K562 (cell line): ENCODE measurements at regions not wholly inside any gene's neighbourhood (a gene's known extent, or its start where the extent isn't known, plus 50 kb on each side); places are given as distances from the start of the nearest gene placed in this dataset.

Experiments used
- ATAC-seq: fragments of 200-7000 bp; cut with Tn5 transposase; 3 replicates; pipeline ENCODE4 v1.9.1; 2020; ENCODE audit warnings: moderate library complexity
- BruUV-seq: library from RNA; stranded (reverse); fragments of 400-500 nt; replicated peaks from 2 replicates; lab custom pipeline; 2021; lab: Mats Ljungman, UMichigan
- CTCF ChIA-PET: fragments of 300-600 bp; formaldehyde crosslinking; extraction: SDS; loops from one replicate; lab custom pipeline; 2021; ENCODE audit warnings: low intra/inter-chr PET ratio; lab: Yijun Ruan, JAX
- POLR2A ChIA-PET: fragments of 300-600, 350-650 bp; sonication (Branson Sonifier 250); formaldehyde crosslinking; extraction: SDS; loops from one replicate; lab custom pipeline; 2021; ENCODE audit warnings: antibody characterized with exemption, inconsistent platforms; lab: Yijun Ruan, JAX
- DNase-seq, 4 experiments: peaks; one replicate each; pipeline versions ENCODE4 v3.0.0 to v3.0.0-alpha.2; 2011 to 2018; ENCODE audit warnings: low spot score in 3 of 4, mixed read lengths in 3 of 4; ENCODE audit errors: extremely low read depth in 1 of 4
- FAIRE-seq: peaks from 2 replicates; lab custom pipeline; 2011; peaks lifted over from hg19 to GRCh38; lab: Jason Lieb, UNC
- H2AFZ ChIP-seq: 2 replicates; pipeline ENCODE4 v1.6.0; 2011; ENCODE audit warnings: low read depth, low read length, control low read depth, inconsistent platforms
- H3K27ac ChIP-seq: fragments of 200-600 bp; 3 replicates; pipeline ENCODE4 v1.8.0; 2011; ENCODE audit warnings: low read depth, mild to moderate bottlenecking, control low read depth, inconsistent platforms, low read length, moderate library complexity, mixed read lengths; ENCODE audit errors: extremely low read depth
- H3K27me3 ChIP-seq, 2 experiments: fragments of 300-600 bp in 1 of 2; 2 replicates in 1 of 2; 3 replicates in 1 of 2; pipeline versions ENCODE4 v1.6.0 to v1.8.0; 2011; ENCODE audit warnings: inconsistent platforms in 2 of 2, low read length in 2 of 2, mild to moderate bottlenecking in 1 of 2, mixed read lengths in 1 of 2, moderate library complexity in 1 of 2; ENCODE audit not compliant: control insufficient read depth in 2 of 2, insufficient read depth in 2 of 2
- H3K36me3 ChIP-seq: fragments of 300-600 bp; 3 replicates; pipeline ENCODE4 v1.8.0; 2011; ENCODE audit warnings: mild to moderate bottlenecking, low read length, inconsistent platforms; ENCODE audit not compliant: control insufficient read depth, insufficient read depth
- H3K4me1 ChIP-seq, 2 experiments: fragments of 200-600 bp in 1 of 2; replicated peaks in 1 of 2; 2 replicates in 1 of 2; 3 replicates in 1 of 2; pipeline versions ENCODE4 v1.5.1 to v1.8.0; 2011; ENCODE audit warnings: inconsistent platforms in 2 of 2, low read length in 2 of 2, mild to moderate bottlenecking in 1 of 2, mixed read lengths in 1 of 2, moderate library complexity in 1 of 2; ENCODE audit not compliant: control insufficient read depth in 2 of 2, insufficient read depth in 2 of 2
- H3K4me2 ChIP-seq: 2 replicates; pipeline ENCODE4 v1.6.1; 2011; ENCODE audit warnings: low read length, control low read depth, inconsistent platforms, mixed read lengths; ENCODE audit not compliant: insufficient read depth
- H3K4me3 ChIP-seq: fragments of 200-600 bp; sonication (generic), shearing (Covaris generic); 2 replicates; pipeline ENCODE4 v1.5.1; 2016; ENCODE audit warnings: control low read depth, inconsistent platforms
- H3K79me2 ChIP-seq: fragments of 200-600 bp; 3 replicates; pipeline ENCODE4 v1.8.0; 2011; ENCODE audit warnings: low read length, inconsistent platforms; ENCODE audit not compliant: control insufficient read depth, insufficient read depth
- H3K9ac ChIP-seq, 2 experiments: 2 replicates each; pipeline versions ENCODE4 v1.6.0 to v1.6.1; 2011; ENCODE audit warnings: low read depth in 2 of 2, low read length in 2 of 2, control low read depth in 1 of 2, inconsistent platforms in 1 of 2, mild to moderate bottlenecking in 1 of 2, mixed read lengths in 1 of 2; ENCODE audit not compliant: insufficient read depth in 1 of 2
- H3K9me1 ChIP-seq: one replicate; pipeline ENCODE4 v1.6.0; 2011; ENCODE audit warnings: inconsistent platforms, mild to moderate bottlenecking, low read length, moderate library complexity; ENCODE audit not compliant: control insufficient read depth, insufficient read depth
- H3K9me3 ChIP-seq: replicated peaks from 2 replicates; pipeline ENCODE4 v1.5.1; 2011; ENCODE audit warnings: low read depth, low read length, inconsistent platforms; ENCODE audit not compliant: control insufficient read depth, insufficient read depth
- H4K20me1 ChIP-seq: replicated peaks from 2 replicates; pipeline ENCODE4 v1.6.1; 2011; ENCODE audit warnings: low read length, inconsistent platforms, mixed read lengths; ENCODE audit not compliant: control insufficient read depth, insufficient read depth
- ETV6 ChIP-seq, 3 experiments: fragments of 150-350 bp in 1 of 3; sonication (generic) in 1 of 3; formaldehyde crosslinking in 1 of 3; IDR thresholded peaks; 2 replicates each; pipeline versions ENCODE4 v1.6.1 to v1.8.0; 2014 to 2022; ENCODE audit warnings: borderline replicate concordance in 2 of 3, low read depth in 2 of 3, antibody characterized with exemption in 1 of 3, low read length in 1 of 3, mild to moderate bottlenecking in 1 of 3, missing genetic modification reagents in 1 of 3
- GABPA ChIP-seq: fragments of 200-800 bp; sonication (Bioruptor generic); conservative IDR thresholded peaks from 2 replicates; pipeline ENCODE4 v1.6.1; 2016; ENCODE audit warnings: low read depth, missing genetic modification characterization, missing compliant biosample characterization
- MAFF ChIP-seq: IDR thresholded peaks from 2 replicates; pipeline ENCODE4 v1.6.1; 2012; ENCODE audit warnings: low read length, improper control_type of control experiment
- NR2C1 ChIP-seq, 2 experiments: fragments of 450-650 bp; IDR thresholded peaks; 2 replicates each; pipeline ENCODE4 v1.6.1; 2017; ENCODE audit warnings: mild to moderate bottlenecking in 2 of 2, antibody characterized with exemption in 1 of 2, inconsistent platforms in 1 of 2, missing compliant biosample characterization in 1 of 2, missing genetic modification characterization in 1 of 2
- NR2C2 ChIP-seq, 2 experiments: fragments of 200-800 bp in 1 of 2; sonication (Bioruptor generic) in 1 of 2; sonication (generic) in 1 of 2; formaldehyde crosslinking in 1 of 2; IDR thresholded peaks; 2 replicates each; pipeline versions ENCODE4 v1.6.1 to v1.8.0; 2016 to 2022; ENCODE audit warnings: mild to moderate bottlenecking in 1 of 2, missing compliant biosample characterization in 1 of 2, missing genetic modification characterization in 1 of 2, missing genetic modification reagents in 1 of 2
- SIN3B ChIP-seq: fragments of 450-650 bp; IDR thresholded peaks from 2 replicates; pipeline ENCODE4 v1.6.1; 2017; ENCODE audit warnings: low read depth, mild to moderate bottlenecking, moderate library complexity
- SRSF9 ChIP-seq: fragments of 200-400 bp; formaldehyde crosslinking; IDR thresholded peaks from 2 replicates; pipeline ENCODE4 v1.6.1; 2017; ENCODE audit warnings: low read depth, low read length, borderline replicate concordance
- TCF7L2 ChIP-seq: fragments of 150-350 bp; IDR thresholded peaks from 2 replicates; pipeline ENCODE4 v1.6.1; 2016; ENCODE audit warnings: low read depth, mild to moderate bottlenecking, low read length, moderate library complexity
- ZMIZ1 ChIP-seq, 2 experiments: fragments of 150-350 bp in 1 of 2; IDR thresholded peaks; 2 replicates each; pipeline ENCODE4 v1.6.1; 2012 to 2016; ENCODE audit warnings: low read depth in 2 of 2, low read length in 2 of 2, mild to moderate bottlenecking in 1 of 2, moderate library complexity in 1 of 2
- ZNF174 ChIP-seq: fragments of 250-450 bp; sonication (Bioruptor Pico); IDR thresholded peaks from 2 replicates; pipeline ENCODE4 v1.4.0; 2020; ENCODE audit warnings: mild to moderate bottlenecking
- WGBS: fragments of 100-300 bp; shearing (Covaris generic); methylation state at CpG from one replicate; pipeline ENCODE4 v1.1.6; 2016; ENCODE audit warnings: low coverage, mixed read lengths; ENCODE audit not compliant: insufficient coverage; ENCODE audit errors: missing lambda C conversion rate; 5-methylcytosine and 5-hydroxymethylcytosine counted together
- in situ Hi-C: fragments of 300-500 bp; cut with MboI; formaldehyde crosslinking; loops from 4 replicates; pipeline ENCODE4 v1.15.0; 2018; ENCODE audit warnings: inconsistent platforms, mixed read lengths
- intact Hi-C: fragments of 100-400 bp; cut with micrococcal nuclease; formaldehyde crosslinking; loops from 2 replicates; pipeline ENCODE4 v1.14.2; 2022

- Histone ChIP-seq H3K27ac (no peak overlapping the region), H3K9me3 (no peaks in the 10 kb centered on the region), H4K20me1 (no peaks in the 10 kb centered on the region), H2AFZ (peak overlapping the region; percentile 0; the same call in 1 of the 2 replicates), H3K4me2 (no peak overlapping the region), H3K4me1 (no peaks in the 10 kb centered on the region), H3K9me1 (no peaks in the 10 kb centered on the region), H3K79me2 (no peaks in the 10 kb centered on the region), H3K4me3 (no peak overlapping the region), H3K36me3 (no peaks in the 10 kb centered on the region), H3K27me3 (no peaks in the 10 kb centered on the region), H3K9ac (no peak overlapping the region)
- ATAC-seq, result no peak
- intact Hi-C loops, result no loop called here
- ChIA-PET POLR2A (no interaction called here), CTCF (no interaction called here)
- in situ Hi-C loops, result no loop called here
- FAIRE-seq, result no peak
- DNase-seq, result peak in 1 of 4 experiments; percentile 2
- WGBS, result 59% methylated on average over 5 of the region's 5 CpGs
- BruUV-seq, result no TSS peak
- TF ChIP-seq TCF7L2 (no peak), ZNF174 (CRISPR knock-in tag) (no peak), SIN3B (no peak), GABPA (tag) (peak; percentile 38; the same call in 1 of the 2 replicates), MAFF (no peak), ZMIZ1 (IDR thresholded peaks at IDR 0.05; ENCODE audit: low read depth in 2 of 2, low read length in 2 of 2) (no peak), SRSF9 (no peak), NR2C1 (IDR thresholded peaks at IDR 0.05) (peak; percentile 75), NR2C1 (tag; IDR thresholded peaks at IDR 0.05) (peak; percentile 75), ETV6 (IDR thresholded peaks at IDR 0.05; ENCODE audit: borderline replicate concordance in 1 of 2, low read depth in 2 of 2, low read length in 1 of 2) (no peak), ETV6 (CRISPR knock-in tag; IDR thresholded peaks at IDR 0.05; ENCODE audit: borderline replicate concordance) (no peak), NR2C2 (CRISPR knock-in tag; IDR thresholded peaks at IDR 0.05) (no peak), NR2C2 (tag; IDR thresholded peaks at IDR 0.05) (0 out of 2 replicates have a peak, but pooled peaks have one; percentile 18)
Observed at GRCh38 chr1:207268753-207269511, 52.5 kb upstream of the CD55 start.
